ENCODE measurements at regions not wholly inside any gene's neighbourhood (a gene's known extent, or its start where the extent isn't known, plus 50 kb on each side); places are given as distances from the start of the nearest gene placed in this dataset.
A peak's percentile ranks its signal among the peaks of the same experiment; 100 is the strongest.

DNA sequence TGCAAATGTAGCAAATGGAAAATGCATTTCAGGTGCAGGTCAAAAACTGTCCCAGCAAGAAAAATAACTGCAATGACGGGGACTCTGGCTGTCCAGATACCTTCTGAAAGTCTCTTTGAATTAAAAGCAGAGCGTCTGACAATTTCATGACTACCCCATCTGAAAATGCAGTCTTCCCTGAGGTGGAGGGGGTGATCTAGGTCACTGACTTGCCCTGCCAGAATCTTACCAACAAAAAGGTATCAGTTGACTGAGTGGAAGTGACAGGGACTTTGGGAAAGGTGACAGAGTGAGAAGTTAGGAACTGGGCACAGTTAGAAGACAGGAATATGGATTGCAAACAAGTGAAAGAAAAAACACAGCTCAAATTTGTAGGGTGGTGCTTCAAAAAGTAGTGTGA, 402.2 kb downstream of the DHX35 start:
- Histone ChIP-seq H3K4me3 (no peak overlapping the region), H3K9me3 (no peaks in the 10 kb centered on the region), H3K27me3 (no peaks in the 10 kb centered on the region), H3K27ac (no peak overlapping the region), H3K4me1 (no peaks in the 10 kb centered on the region), H3K36me3 (no peaks in the 10 kb centered on the region)
- TF ChIP-seq POLR2A (IDR thresholded peaks at IDR 0.05): no peak
- TF ChIP-seq CTCF (IDR thresholded peaks at IDR 0.05): no peak
- intact Hi-C loops (cut with DNase I): loop anchor here in 1 of 10 donors (2.0 kb wide), 1 partner anchor 24 kb away; no protein-coding TSS in a partner anchor
- 71 to 79% (median 78%) methylated on average over 2 of the region's 2 CpGs for WGBS, 4 donors
- DNase-seq: no peak
- ATAC-seq: no peak

- Histone ChIP-seq H3K27me3 (no peaks in the 10 kb centered on the region), H3K4me1 (peaks cover 0 to 6% (median 0%) of the 10 kb centered on the region in 12 donors), H3K9me3 (no peaks in the 10 kb centered on the region), H3K36me3 (no peaks in the 10 kb centered on the region), H3K4me3 (no peak overlapping the region), H3K27ac (no peak overlapping the region)
- TF ChIP-seq CTCF (IDR thresholded peaks at IDR 0.05) (no peak), POLR2A (IDR thresholded peaks at IDR 0.05) (no peak)
- DNase-seq (no peak), ATAC-seq (no peak)
- 54 to 73% (median 64%) methylated on average over 4 of the region's 4 CpGs for WGBS, 4 donors
- intact Hi-C loops (cut with DNase I): no loop called here
Measured at GRCh38 chr20:39359981-39360620, 398.0 kb downstream of the DHX35 start.

GRCh38 chr20:39358052-39358451, 395.9 kb downstream of the DHX35 start:
- H3K27ac ChIP-seq: peak overlapping the region in 4 of 12 donors; percentile 39 to 56 (median 49)
- 69 to 87% (median 78%) methylated on average over 1 of the region's 1 CpG for WGBS, 4 donors
- H3K27me3 ChIP-seq: no peaks in the 10 kb centered on the region
- no peak overlapping the region for H3K4me3 ChIP-seq
- no peaks in the 10 kb centered on the region for H3K36me3 ChIP-seq
- DNase-seq (peak in 3 of 5 donors; percentile 19 to 29 (median 19)), ATAC-seq (peak; percentile 59 to 88 (median 81))
- peaks cover 0 to 6% (median 0%) of the 10 kb centered on the region in 12 donors for H3K4me1 ChIP-seq
- TF ChIP-seq POLR2A (IDR thresholded peaks at IDR 0.05) (no peak), CTCF (IDR thresholded peaks at IDR 0.05) (no peak)
- intact Hi-C loops (cut with DNase I): no loop called here
- no peaks in the 10 kb centered on the region for H3K9me3 ChIP-seq

DNA sequence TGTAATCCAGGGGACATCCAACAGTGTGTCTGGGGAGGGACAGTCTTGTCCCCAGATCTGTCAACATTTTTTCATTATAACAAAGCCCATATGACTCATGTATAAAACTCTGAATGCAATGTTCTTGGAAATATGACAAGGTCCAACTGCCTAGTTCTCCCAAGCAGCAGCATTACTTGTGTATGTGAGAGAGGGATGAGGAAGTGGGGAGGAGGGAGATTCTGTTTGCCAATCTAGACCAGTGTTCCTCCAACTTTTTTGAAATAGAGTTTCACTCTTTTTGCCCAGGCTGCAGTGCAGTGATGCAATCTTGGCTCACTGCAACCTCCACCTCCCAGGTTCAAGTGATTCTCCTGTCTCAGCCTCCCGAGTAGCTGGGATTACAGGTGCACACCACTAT, 394.8 kb downstream of the DHX35 start:
- H3K27ac ChIP-seq: peak overlapping the region in 3 of 12 donors; percentile 7 to 38 (median 7)
- 77 to 92% (median 88%) methylated on average over 1 of the region's 1 CpG for WGBS, 4 donors
- no peak for TF ChIP-seq CTCF (IDR thresholded peaks at IDR 0.05)

More for the DNA sequence above, 394.8 kb downstream of the DHX35 start:
- no peaks in the 10 kb centered on the region for H3K27me3 ChIP-seq
- no peak overlapping the region for H3K4me3 ChIP-seq
- H3K4me1 ChIP-seq: peaks cover 0 to 6% (median 0%) of the 10 kb centered on the region in 12 donors
- H3K9me3 ChIP-seq: no peaks in the 10 kb centered on the region
- ATAC-seq (peak in 3 of 4 donors; percentile 23 to 34 (median 33)), DNase-seq (no peak)
- no peaks in the 10 kb centered on the region for H3K36me3 ChIP-seq
- intact Hi-C loops (cut with DNase I): no loop called here
